Smooth muscle cell (in vitro differentiated cells): ENCODE measurements at regions not wholly inside any gene's neighbourhood (a gene's known extent, or its start where the extent isn't known, plus 50 kb on each side); places are given as distances from the start of the nearest gene placed in this dataset.

ENCODE experiments used
- DNase-seq: peaks from one replicate; lab custom pipeline; 2025; ENCODE audit not compliant: unreplicated experiment; lab: John Stamatoyannopoulos, UW
- H2AFZ ChIP-seq: fragments of 200-600 bp; sonication (generic); 2 replicates; pipeline ENCODE4 v1.6.0; 2016; ENCODE audit warnings: antibody characterized with exemption, low read depth, mild to moderate bottlenecking
- H3F3A ChIP-seq: fragments of 200-600 bp; sonication (generic); 2 replicates; pipeline ENCODE4 v1.6.0; 2017; ENCODE audit warnings: antibody characterized with exemption, low read depth
- H3K27ac ChIP-seq: fragments of 200-600 bp; sonication (generic); 2 replicates; pipeline ENCODE4 v1.5.1; 2016; ENCODE audit warnings: low read depth, mild to moderate bottlenecking
- H3K27me3 ChIP-seq: fragments of 200-600 bp; sonication (generic); 2 replicates; pipeline ENCODE4 v1.6.1; 2016; ENCODE audit warnings: low read depth, mild to moderate bottlenecking
- H3K36me3 ChIP-seq: fragments of 200-600 bp; sonication (generic); 2 replicates; pipeline ENCODE4 v1.5.1; 2016; ENCODE audit warnings: low read depth
- H3K4me1 ChIP-seq: fragments of 200-600 bp; sonication (generic); 2 replicates; pipeline ENCODE4 v1.5.1; 2016; ENCODE audit warnings: low read depth
- H3K4me2 ChIP-seq: fragments of 200-600 bp; sonication (generic); 2 replicates; pipeline ENCODE4 v1.6.0; 2016; ENCODE audit warnings: mild to moderate bottlenecking
- H3K4me3 ChIP-seq: fragments of 200-600 bp; sonication (generic); 2 replicates; pipeline ENCODE4 v1.5.1; 2016; ENCODE audit warnings: mild to moderate bottlenecking
- H3K79me2 ChIP-seq: fragments of 200-600 bp; sonication (generic); 2 replicates; pipeline ENCODE4 v1.6.0; 2016; ENCODE audit warnings: low read depth, mild to moderate bottlenecking
- H3K9ac ChIP-seq: fragments of 200-600 bp; sonication (generic); 2 replicates; pipeline ENCODE4 v1.6.0; 2016; ENCODE audit warnings: low read depth
- H3K9me3 ChIP-seq: fragments of 200-600 bp; sonication (generic); replicated peaks from 2 replicates; pipeline ENCODE4 v1.5.1; 2016; ENCODE audit warnings: low read depth
- H4K20me1 ChIP-seq: fragments of 200-600 bp; sonication (generic); 2 replicates; pipeline ENCODE4 v1.6.0; 2016; ENCODE audit warnings: low read depth
- WGBS: methylation state at CpG from one replicate; pipeline ENCODE4 v1.1.7; 2016; ENCODE audit warnings: low lambda C conversion rate; 5-methylcytosine and 5-hydroxymethylcytosine counted together
- TF ChIP-seq, protein P1 (sequence below): fragments of 200-600 bp; sonication (generic); IDR thresholded peaks from 2 replicates; pipeline ENCODE4 v1.5.1; 2017; ENCODE audit warnings: borderline replicate concordance, mild to moderate bottlenecking, antibody characterized with exemption; ENCODE audit not compliant: insufficient read depth, poor library complexity, severe bottlenecking

DNA sequence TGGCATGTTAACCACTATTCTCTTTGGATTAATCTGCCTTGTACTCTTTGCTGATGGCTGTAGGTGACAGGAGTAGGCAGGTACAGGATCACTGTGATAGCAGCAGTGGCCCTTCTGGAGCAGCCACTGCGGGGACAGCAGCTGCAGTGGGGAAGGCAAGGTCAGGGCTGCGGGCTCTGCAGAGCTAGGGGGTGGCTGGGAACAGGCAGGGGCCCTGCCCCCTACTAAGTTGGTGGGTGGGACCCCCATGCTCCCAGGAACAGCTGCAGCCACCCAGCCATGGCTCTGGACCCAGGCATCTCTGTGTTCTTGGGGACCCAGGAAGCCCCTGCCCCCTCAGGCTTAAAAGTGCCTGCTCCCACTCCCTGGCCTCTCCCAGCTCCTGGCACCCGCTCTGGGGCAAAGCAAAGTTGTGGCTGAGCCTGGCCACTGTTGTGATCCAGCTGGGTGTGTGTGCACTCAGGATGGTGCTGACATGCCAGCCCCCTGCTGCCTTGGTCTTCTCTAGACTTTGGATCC, 302.4 kb downstream of the PCDH20 start:
- TF ChIP-seq, protein P1, sequence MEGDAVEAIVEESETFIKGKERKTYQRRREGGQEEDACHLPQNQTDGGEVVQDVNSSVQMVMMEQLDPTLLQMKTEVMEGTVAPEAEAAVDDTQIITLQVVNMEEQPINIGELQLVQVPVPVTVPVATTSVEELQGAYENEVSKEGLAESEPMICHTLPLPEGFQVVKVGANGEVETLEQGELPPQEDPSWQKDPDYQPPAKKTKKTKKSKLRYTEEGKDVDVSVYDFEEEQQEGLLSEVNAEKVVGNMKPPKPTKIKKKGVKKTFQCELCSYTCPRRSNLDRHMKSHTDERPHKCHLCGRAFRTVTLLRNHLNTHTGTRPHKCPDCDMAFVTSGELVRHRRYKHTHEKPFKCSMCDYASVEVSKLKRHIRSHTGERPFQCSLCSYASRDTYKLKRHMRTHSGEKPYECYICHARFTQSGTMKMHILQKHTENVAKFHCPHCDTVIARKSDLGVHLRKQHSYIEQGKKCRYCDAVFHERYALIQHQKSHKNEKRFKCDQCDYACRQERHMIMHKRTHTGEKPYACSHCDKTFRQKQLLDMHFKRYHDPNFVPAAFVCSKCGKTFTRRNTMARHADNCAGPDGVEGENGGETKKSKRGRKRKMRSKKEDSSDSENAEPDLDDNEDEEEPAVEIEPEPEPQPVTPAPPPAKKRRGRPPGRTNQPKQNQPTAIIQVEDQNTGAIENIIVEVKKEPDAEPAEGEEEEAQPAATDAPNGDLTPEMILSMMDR: no peak
- Histone ChIP-seq H3F3A (no peaks in the 10 kb centered on the region), H3K9me3 (no peaks in the 10 kb centered on the region), H3K27me3 (no peaks in the 10 kb centered on the region), H3K36me3 (no peaks in the 10 kb centered on the region), H3K4me1 (no peaks in the 10 kb centered on the region), H4K20me1 (no peaks in the 10 kb centered on the region), H3K9ac (no peak overlapping the region), H2AFZ (no peak overlapping the region), H3K27ac (no peak overlapping the region), H3K79me2 (no peaks in the 10 kb centered on the region), H3K4me3 (no peak overlapping the region), H3K4me2 (no peak overlapping the region)
- no peak for DNase-seq
- 84% methylated on average over 3 of the region's 3 CpGs for WGBS

DNA sequence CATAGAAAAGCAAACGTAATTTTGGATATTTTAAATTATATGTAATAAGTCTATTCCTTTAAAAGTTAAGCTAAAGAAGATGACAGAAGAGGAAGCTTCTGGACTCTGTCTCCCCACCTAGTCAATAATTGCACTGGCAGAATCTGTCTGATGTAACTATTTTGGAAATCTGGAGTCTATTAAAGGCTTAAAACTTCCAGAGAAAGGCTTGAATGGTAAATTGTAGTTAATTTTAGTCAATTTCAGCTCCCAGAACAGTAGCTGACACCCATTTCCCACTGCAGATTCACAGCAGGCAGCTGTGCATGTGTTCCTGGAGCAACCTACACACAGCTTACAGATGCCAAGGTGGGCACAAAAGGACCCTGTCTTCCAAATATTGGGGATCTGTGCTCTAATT, 304.1 kb downstream of the PCDH20 start:
- no peaks in the 10 kb centered on the region for H3K36me3 ChIP-seq
- no peak overlapping the region for H3K4me3 ChIP-seq
- no peaks in the 10 kb centered on the region for H4K20me1 ChIP-seq
- H3K79me2 ChIP-seq: no peaks in the 10 kb centered on the region
- H3K9ac ChIP-seq: no peak overlapping the region
- H3K9me3 ChIP-seq: no peaks in the 10 kb centered on the region
- 39% methylated on average over 1 of the region's 1 CpG for WGBS
- no peak overlapping the region for H3K4me2 ChIP-seq
- peak overlapping the region; percentile 39 for H2AFZ ChIP-seq
- no peak for DNase-seq
- H3K27me3 ChIP-seq: no peaks in the 10 kb centered on the region
- H3F3A ChIP-seq: no peaks in the 10 kb centered on the region
- no peak overlapping the region for H3K27ac ChIP-seq
- H3K4me1 ChIP-seq: no peaks in the 10 kb centered on the region
- TF ChIP-seq, protein P1: no peak

DNA sequence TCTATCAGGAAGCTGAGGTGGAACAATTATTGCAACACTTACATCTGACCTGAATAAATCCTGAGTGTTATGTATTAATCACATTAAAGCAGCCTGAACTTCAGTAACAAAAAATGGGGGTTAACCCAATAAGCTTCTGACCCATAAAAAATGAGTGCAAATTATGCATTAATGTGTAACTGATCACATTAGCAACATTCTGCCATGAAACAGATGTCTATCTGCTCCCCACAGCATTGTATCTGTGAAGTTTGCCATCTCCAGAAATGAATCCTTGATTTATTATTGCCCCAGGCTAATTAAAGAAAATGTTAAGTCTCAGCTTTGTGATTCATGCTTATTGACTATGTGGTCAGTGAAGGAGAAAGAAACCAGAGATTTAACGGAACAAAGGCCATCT, 304.9 kb downstream of the PCDH20 start:
- Histone ChIP-seq H3K9me3 (no peaks in the 10 kb centered on the region), H3K4me2 (no peak overlapping the region), H3K79me2 (no peaks in the 10 kb centered on the region), H2AFZ (no peak overlapping the region), H3F3A (no peaks in the 10 kb centered on the region), H3K27ac (no peak overlapping the region), H3K4me3 (no peak overlapping the region), H3K27me3 (no peaks in the 10 kb centered on the region), H3K4me1 (no peaks in the 10 kb centered on the region), H3K9ac (no peak overlapping the region), H3K36me3 (no peaks in the 10 kb centered on the region), H4K20me1 (no peaks in the 10 kb centered on the region)
- WGBS: 44% methylated on average over 1 of the region's 1 CpG
- TF ChIP-seq, protein P1: no peak
- no peak for DNase-seq

DNA sequence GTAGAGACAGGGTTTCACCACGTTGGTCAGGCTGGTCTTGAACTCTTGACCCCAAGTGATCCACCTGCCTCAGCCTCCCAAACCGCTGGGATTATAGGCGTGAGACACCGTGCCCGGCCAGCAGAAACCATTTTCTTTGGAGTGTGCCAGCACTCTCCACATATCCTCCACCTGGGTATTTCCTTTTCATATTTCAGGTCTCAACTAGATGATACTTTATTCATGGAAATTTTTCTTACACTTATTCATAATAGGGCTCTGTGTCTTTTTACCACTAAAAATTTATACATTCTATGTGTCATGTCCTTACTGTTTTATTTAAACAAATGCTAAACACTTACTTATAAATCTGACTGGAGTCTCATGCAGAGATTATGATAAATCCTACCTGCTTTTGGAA, 305.9 kb downstream of the PCDH20 start:
- H3K4me1 ChIP-seq: no peaks in the 10 kb centered on the region
- no peak overlapping the region for H3K4me2 ChIP-seq
- H3F3A ChIP-seq: no peaks in the 10 kb centered on the region
- no peaks in the 10 kb centered on the region for H3K9me3 ChIP-seq
- DNase-seq: no peak
- no peak overlapping the region for H3K9ac ChIP-seq
- no peak overlapping the region for H3K27ac ChIP-seq
- 91% methylated on average over 5 of the region's 5 CpGs for WGBS
- H3K36me3 ChIP-seq: no peaks in the 10 kb centered on the region
- no peaks in the 10 kb centered on the region for H3K79me2 ChIP-seq
- H3K4me3 ChIP-seq: no peak overlapping the region
- TF ChIP-seq, protein P1: no peak
- H2AFZ ChIP-seq: no peak overlapping the region
- H3K27me3 ChIP-seq: no peaks in the 10 kb centered on the region
- H4K20me1 ChIP-seq: no peaks in the 10 kb centered on the region
